Thyroid gland (tissue), 4 donors: ENCODE measurements at regions not wholly inside any gene's neighbourhood (a gene's known extent, or its start where the extent isn't known, plus 50 kb on each side); places are given as distances from the start of the nearest gene placed in this dataset.

ENCODE experiments used
- CTCF ChIP-seq, 6 experiments: fragments of 200-600 bp in 3 of 6; fragments of 450-650 bp in 3 of 6; sonication (generic) in 3 of 6; IDR thresholded peaks; one replicate each; pipeline ENCODE4 v1.5.1; 2016 to 2019; ENCODE audit warnings: antibody characterized with exemption in 6 of 6, mild to moderate bottlenecking in 2 of 6, inconsistent platforms in 1 of 6, moderate library complexity in 1 of 6
- POLR2A ChIP-seq, 2 donors: fragments of 450-650 bp; IDR thresholded peaks; one replicate each; pipeline ENCODE4 v1.6.1; 2017; ENCODE audit warnings: antibody characterized with exemption in 2 of 2, mild to moderate bottlenecking in 2 of 2, moderate library complexity in 1 of 2

GRCh38 chrX:65866146-65866545, 173.7 kb downstream of the VSIG4 start:
- TF ChIP-seq POLR2A (IDR thresholded peaks at IDR 0.05), result no peak
- no peak for TF ChIP-seq CTCF (IDR thresholded peaks at IDR 0.05)
